ENCODE measurements at regions not wholly inside any gene's neighbourhood (a gene's known extent, or its start where the extent isn't known, plus 50 kb on each side); places are given as distances from the start of the nearest gene placed in this dataset.
A peak's percentile ranks its signal among the peaks of the same experiment; 100 is the strongest.
"Not testable (repeated sequence)": the region's sequence is repeated elsewhere in the genome, so short reads cannot be mapped to it uniquely, and the experiment has no call there.

GRCh38 chr12:118536306-118536906, 160.1 kb downstream of the SUDS3 start:
- H3K4me3 ChIP-seq (ENCODE audit: low read depth, low read length): no peak overlapping the region
- H3K9me3 ChIP-seq (ENCODE audit: control insufficient read depth, insufficient read depth, low read depth, low read length): no peaks in the 10 kb centered on the region
- peak overlapping the region; percentile 35 for H3K9ac ChIP-seq (ENCODE audit: low read length)
- H3K27ac ChIP-seq (ENCODE audit: low read depth, low read length): peak overlapping the region; percentile 76; the same call in 1 of the 2 replicates
- no peaks in the 10 kb centered on the region for H3K36me3 ChIP-seq (ENCODE audit: control insufficient read depth, insufficient read depth, low read length)
- no peaks in the 10 kb centered on the region for H3K27me3 ChIP-seq (ENCODE audit: control insufficient read depth, insufficient read depth, low read length)
- H3K4me1 ChIP-seq (ENCODE audit: control insufficient read depth, insufficient read depth, low read length): peaks cover 21% of the 10 kb centered on the region

- Histone ChIP-seq H3K4me1 (ENCODE audit: control insufficient read depth, insufficient read depth, low read length) (peaks cover 21% of the 10 kb centered on the region), H3K9ac (ENCODE audit: low read length) (peak overlapping the region; percentile 25), H3K4me3 (ENCODE audit: low read depth, low read length) (no peak overlapping the region), H3K27ac (ENCODE audit: low read depth, low read length) (peak overlapping the region; percentile 76), H3K36me3 (ENCODE audit: control insufficient read depth, insufficient read depth, low read length) (no peaks in the 10 kb centered on the region), H3K9me3 (ENCODE audit: control insufficient read depth, insufficient read depth, low read depth, low read length) (no peaks in the 10 kb centered on the region), H3K27me3 (ENCODE audit: control insufficient read depth, insufficient read depth, low read length) (no peaks in the 10 kb centered on the region)
Measured at GRCh38 chr12:118537481-118537917, 161.1 kb downstream of the SUDS3 start.

GRCh38 chr12:118541071-118541470, 164.7 kb downstream of the SUDS3 start:
- Histone ChIP-seq H3K27me3 (ENCODE audit: control insufficient read depth, insufficient read depth, low read length) (no peaks in the 10 kb centered on the region), H3K27ac (ENCODE audit: low read depth, low read length) (no peak overlapping the region), H3K9ac (ENCODE audit: low read length) (no peak overlapping the region), H3K4me3 (ENCODE audit: low read depth, low read length) (no peak overlapping the region), H3K36me3 (ENCODE audit: control insufficient read depth, insufficient read depth, low read length) (no peaks in the 10 kb centered on the region), H3K4me1 (ENCODE audit: control insufficient read depth, insufficient read depth, low read length) (peaks cover 16% of the 10 kb centered on the region), H3K9me3 (ENCODE audit: control insufficient read depth, insufficient read depth, low read depth, low read length) (no peaks in the 10 kb centered on the region)

- Histone ChIP-seq H3K27me3 (ENCODE audit: control insufficient read depth, insufficient read depth, low read length) (no peaks in the 10 kb centered on the region), H3K27ac (ENCODE audit: low read depth, low read length) (no peak overlapping the region), H3K4me3 (ENCODE audit: low read depth, low read length) (no peak overlapping the region), H3K4me1 (ENCODE audit: control insufficient read depth, insufficient read depth, low read length) (peaks cover 8% of the 10 kb centered on the region), H3K9me3 (ENCODE audit: control insufficient read depth, insufficient read depth, low read depth, low read length) (no peaks in the 10 kb centered on the region), H3K36me3 (ENCODE audit: control insufficient read depth, insufficient read depth, low read length) (no peaks in the 10 kb centered on the region), H3K9ac (ENCODE audit: low read length) (no peak overlapping the region)
Measured at GRCh38 chr12:118541934-118542333, 165.6 kb downstream of the SUDS3 start.

- Histone ChIP-seq H3K27ac (ENCODE audit: low read depth, low read length) (no peak overlapping the region), H3K9me3 (ENCODE audit: control insufficient read depth, insufficient read depth, low read depth, low read length) (no peaks in the 10 kb centered on the region), H3K9ac (ENCODE audit: low read length) (no peak overlapping the region), H3K36me3 (ENCODE audit: control insufficient read depth, insufficient read depth, low read length) (no peaks in the 10 kb centered on the region), H3K27me3 (ENCODE audit: control insufficient read depth, insufficient read depth, low read length) (no peaks in the 10 kb centered on the region), H3K4me1 (ENCODE audit: control insufficient read depth, insufficient read depth, low read length) (no peaks in the 10 kb centered on the region), H3K4me3 (ENCODE audit: low read depth, low read length) (no peak overlapping the region)
Measured at GRCh38 chr12:118543651-118544050, 167.3 kb downstream of the SUDS3 start.

GRCh38 chr12:118544569-118544968, 168.2 kb downstream of the SUDS3 start:
- no peaks in the 10 kb centered on the region for H3K36me3 ChIP-seq (ENCODE audit: control insufficient read depth, insufficient read depth, low read length)
- H3K9me3 ChIP-seq (ENCODE audit: control insufficient read depth, insufficient read depth, low read depth, low read length): no peaks in the 10 kb centered on the region
- H3K27ac ChIP-seq (ENCODE audit: low read depth, low read length): no peak overlapping the region
- H3K9ac ChIP-seq (ENCODE audit: low read length): no peak overlapping the region
- H3K27me3 ChIP-seq (ENCODE audit: control insufficient read depth, insufficient read depth, low read length): no peaks in the 10 kb centered on the region
- peaks cover 2% of the 10 kb centered on the region; the same call in 1 of the 2 replicates for H3K4me1 ChIP-seq (ENCODE audit: control insufficient read depth, insufficient read depth, low read length)
- H3K4me3 ChIP-seq (ENCODE audit: low read depth, low read length): no peak overlapping the region

GRCh38 chr12:118547606-118548005, 171.3 kb downstream of the SUDS3 start:
- not testable (repeated sequence) for H3K9ac ChIP-seq (ENCODE audit: low read length); H3K36me3 ChIP-seq (ENCODE audit: control insufficient read depth, insufficient read depth, low read length); H3K27ac ChIP-seq (ENCODE audit: low read depth, low read length); H3K4me1 ChIP-seq (ENCODE audit: control insufficient read depth, insufficient read depth, low read length); H3K27me3 ChIP-seq (ENCODE audit: control insufficient read depth, insufficient read depth, low read length); H3K4me3 ChIP-seq (ENCODE audit: low read depth, low read length); H3K9me3 ChIP-seq (ENCODE audit: control insufficient read depth, insufficient read depth, low read depth, low read length)

- H3K27ac ChIP-seq (ENCODE audit: low read depth, low read length): no peak overlapping the region
- H3K36me3 ChIP-seq (ENCODE audit: control insufficient read depth, insufficient read depth, low read length): no peaks in the 10 kb centered on the region
- H3K27me3 ChIP-seq (ENCODE audit: control insufficient read depth, insufficient read depth, low read length): no peaks in the 10 kb centered on the region
- no peak overlapping the region for H3K9ac ChIP-seq (ENCODE audit: low read length)
- no peak overlapping the region for H3K4me3 ChIP-seq (ENCODE audit: low read depth, low read length)
- H3K9me3 ChIP-seq (ENCODE audit: control insufficient read depth, insufficient read depth, low read depth, low read length): peaks cover 3% of the 10 kb centered on the region; the same call in 1 of the 2 replicates
- H3K4me1 ChIP-seq (ENCODE audit: control insufficient read depth, insufficient read depth, low read length): peaks cover 5% of the 10 kb centered on the region; the same call in 1 of the 2 replicates
Measured at GRCh38 chr12:118548887-118549509, 172.6 kb downstream of the SUDS3 start.

GRCh38 chr12:118549510-118549980, 173.2 kb downstream of the SUDS3 start:
- Histone ChIP-seq H3K4me1 (ENCODE audit: control insufficient read depth, insufficient read depth, low read length) (peaks cover 9% of the 10 kb centered on the region; the same call in 1 of the 2 replicates), H3K9ac (ENCODE audit: low read length) (no peak overlapping the region), H3K4me3 (ENCODE audit: low read depth, low read length) (no peak overlapping the region), H3K36me3 (ENCODE audit: control insufficient read depth, insufficient read depth, low read length) (no peaks in the 10 kb centered on the region), H3K9me3 (ENCODE audit: control insufficient read depth, insufficient read depth, low read depth, low read length) (peaks cover 3% of the 10 kb centered on the region; the same call in 1 of the 2 replicates), H3K27me3 (ENCODE audit: control insufficient read depth, insufficient read depth, low read length) (no peaks in the 10 kb centered on the region), H3K27ac (ENCODE audit: low read depth, low read length) (no peak overlapping the region)

- H3K4me1 ChIP-seq (ENCODE audit: control insufficient read depth, insufficient read depth, low read length): peaks cover 12% of the 10 kb centered on the region; the same call in 1 of the 2 replicates
- no peak overlapping the region for H3K27ac ChIP-seq (ENCODE audit: low read depth, low read length)
- no peaks in the 10 kb centered on the region for H3K27me3 ChIP-seq (ENCODE audit: control insufficient read depth, insufficient read depth, low read length)
- H3K36me3 ChIP-seq (ENCODE audit: control insufficient read depth, insufficient read depth, low read length): no peaks in the 10 kb centered on the region
- peaks cover 3% of the 10 kb centered on the region; the same call in 1 of the 2 replicates for H3K9me3 ChIP-seq (ENCODE audit: control insufficient read depth, insufficient read depth, low read depth, low read length)
- H3K9ac ChIP-seq (ENCODE audit: low read length): peak overlapping the region; percentile 1
- no peak overlapping the region for H3K4me3 ChIP-seq (ENCODE audit: low read depth, low read length)
Measured at GRCh38 chr12:118553856-118554504, 177.6 kb downstream of the SUDS3 start.

- no peaks in the 10 kb centered on the region for H3K36me3 ChIP-seq (ENCODE audit: control insufficient read depth, insufficient read depth, low read length)
- no peaks in the 10 kb centered on the region for H3K9me3 ChIP-seq (ENCODE audit: control insufficient read depth, insufficient read depth, low read depth, low read length)
- H3K4me1 ChIP-seq (ENCODE audit: control insufficient read depth, insufficient read depth, low read length): peaks cover 7% of the 10 kb centered on the region; the same call in 1 of the 2 replicates
- H3K27ac ChIP-seq (ENCODE audit: low read depth, low read length): no peak overlapping the region
- H3K9ac ChIP-seq (ENCODE audit: low read length): no peak overlapping the region
- H3K27me3 ChIP-seq (ENCODE audit: control insufficient read depth, insufficient read depth, low read length): no peaks in the 10 kb centered on the region
- H3K4me3 ChIP-seq (ENCODE audit: low read depth, low read length): no peak overlapping the region
Measured at GRCh38 chr12:118558941-118559340, 182.6 kb downstream of the SUDS3 start.
